ENCODE measurements at regions not wholly inside any gene's neighbourhood (a gene's known extent, or its start where the extent isn't known, plus 50 kb on each side); places are given as distances from the start of the nearest gene placed in this dataset.

- no peak for TF ChIP-seq YY1 (IDR thresholded peaks at IDR 0.05; ENCODE audit: insufficient read depth, insufficient read length)
- TF ChIP-seq ZNF274 (IDR thresholded peaks at IDR 0.05; ENCODE audit: low read depth, low read length), result no peak
- TF ChIP-seq SUZ12 (IDR thresholded peaks at IDR 0.05; ENCODE audit: extremely low read depth, insufficient read depth, insufficient read length), result no peak
- no peak for DNase-seq (ENCODE audit: low read depth, low spot score)
- Histone ChIP-seq H3K9ac (ENCODE audit: insufficient read length, low read depth) (no peak overlapping the region), H3K36me3 (ENCODE audit: insufficient read depth, insufficient read length, low read length) (no peaks in the 10 kb centered on the region), H3K27me3 (ENCODE audit: insufficient read depth, insufficient read length) (no peaks in the 10 kb centered on the region), H3K9me3 (ENCODE audit: insufficient read depth, low read length) (no peaks in the 10 kb centered on the region), H3K4me1 (ENCODE audit: insufficient read depth, insufficient read length) (no peaks in the 10 kb centered on the region), H3K4me3 (ENCODE audit: insufficient read length, low read depth) (no peak overlapping the region)
Observed at GRCh38 chr9:105147110-105147871, 97.2 kb upstream of the SLC44A1 start.

DNA sequence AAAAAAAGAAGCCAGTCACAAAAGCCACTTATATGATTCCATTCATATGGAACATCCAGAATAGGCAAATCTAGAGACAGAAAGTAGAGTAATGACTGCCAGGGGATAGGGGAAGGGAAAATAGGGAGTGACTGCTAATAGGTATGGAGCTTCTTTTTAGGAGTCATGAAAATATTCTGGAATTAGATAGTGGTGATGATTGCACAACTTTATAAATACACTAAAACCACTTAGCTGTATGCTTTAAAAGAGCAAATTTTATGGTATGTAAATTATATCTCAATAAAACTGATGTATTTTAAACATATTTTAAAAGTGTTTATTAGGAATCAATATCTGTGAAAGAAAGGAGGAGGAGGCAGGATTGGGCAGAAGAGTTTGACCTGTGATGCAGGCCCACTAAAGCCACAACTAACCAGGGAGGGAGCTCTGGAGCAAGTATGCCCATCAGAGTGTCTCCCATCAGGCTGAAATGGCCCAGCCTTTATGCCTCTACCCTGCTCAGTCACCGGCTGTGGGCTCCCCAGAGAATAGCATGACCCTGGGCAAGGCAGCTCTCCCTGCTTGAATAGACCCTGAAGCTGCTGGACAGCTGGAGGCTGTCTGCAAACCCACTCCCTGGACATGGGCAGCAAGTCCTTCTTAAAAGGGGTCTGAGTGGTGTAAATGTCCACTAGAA lies 96.0 kb upstream of the SLC44A1 start:
- Histone ChIP-seq H3K9me3 (ENCODE audit: insufficient read depth, low read length) (no peaks in the 10 kb centered on the region), H3K27me3 (ENCODE audit: insufficient read depth, insufficient read length) (no peaks in the 10 kb centered on the region), H3K36me3 (ENCODE audit: insufficient read depth, insufficient read length, low read length) (no peaks in the 10 kb centered on the region), H3K4me3 (ENCODE audit: insufficient read length, low read depth) (no peak overlapping the region), H3K4me1 (ENCODE audit: insufficient read depth, insufficient read length) (no peaks in the 10 kb centered on the region), H3K9ac (ENCODE audit: insufficient read length, low read depth) (no peak overlapping the region)
- TF ChIP-seq YY1 (IDR thresholded peaks at IDR 0.05; ENCODE audit: insufficient read depth, insufficient read length) (no peak), SUZ12 (IDR thresholded peaks at IDR 0.05; ENCODE audit: extremely low read depth, insufficient read depth, insufficient read length) (no peak), ZNF274 (IDR thresholded peaks at IDR 0.05; ENCODE audit: low read depth, low read length) (no peak)
- no peak for DNase-seq (ENCODE audit: low read depth, low spot score)

DNA sequence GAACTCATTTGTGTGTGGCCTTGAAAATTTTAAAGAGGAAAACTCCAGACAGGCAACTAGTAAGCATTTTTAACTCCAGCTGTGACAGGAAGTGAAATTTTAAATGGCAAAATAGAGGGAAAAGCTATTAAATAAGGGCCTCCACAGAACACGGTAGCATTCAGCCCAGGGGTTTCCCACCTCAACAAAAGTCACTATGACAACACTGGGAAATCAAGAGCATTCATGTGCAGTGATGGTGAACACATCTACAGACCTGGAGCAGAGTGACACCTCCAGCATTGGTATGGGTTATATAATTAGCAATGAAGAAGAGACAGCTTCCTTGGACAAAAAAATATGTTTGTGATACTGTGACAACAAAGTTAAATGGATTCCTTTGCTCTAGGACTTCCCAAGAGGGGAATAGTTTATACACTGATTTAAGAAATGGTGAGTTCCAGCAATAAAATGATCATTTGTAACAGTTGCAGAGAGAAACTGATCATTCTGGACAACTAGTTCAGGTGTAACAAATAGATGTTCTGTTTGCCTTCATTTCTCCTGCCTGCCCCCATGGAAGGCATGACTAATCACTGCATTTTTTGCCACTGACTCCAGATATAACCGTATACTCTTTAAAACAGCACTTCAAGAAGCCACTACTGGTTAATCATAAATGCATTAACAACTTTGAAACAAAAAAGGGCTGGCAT lies 93.3 kb upstream of the SLC44A1 start:
- Histone ChIP-seq H3K4me3 (ENCODE audit: insufficient read length, low read depth) (no peak overlapping the region), H3K36me3 (ENCODE audit: insufficient read depth, insufficient read length, low read length) (no peaks in the 10 kb centered on the region), H3K27me3 (ENCODE audit: insufficient read depth, insufficient read length) (no peaks in the 10 kb centered on the region), H3K9me3 (ENCODE audit: insufficient read depth, low read length) (no peaks in the 10 kb centered on the region), H3K4me1 (ENCODE audit: insufficient read depth, insufficient read length) (no peaks in the 10 kb centered on the region), H3K9ac (ENCODE audit: insufficient read length, low read depth) (no peak overlapping the region)
- DNase-seq (ENCODE audit: low read depth, low spot score), result no peak
- TF ChIP-seq ZNF274 (IDR thresholded peaks at IDR 0.05; ENCODE audit: low read depth, low read length) (no peak), SUZ12 (IDR thresholded peaks at IDR 0.05; ENCODE audit: extremely low read depth, insufficient read depth, insufficient read length) (no peak), YY1 (IDR thresholded peaks at IDR 0.05; ENCODE audit: insufficient read depth, insufficient read length) (no peak)

- TF ChIP-seq YY1 (IDR thresholded peaks at IDR 0.05; ENCODE audit: insufficient read depth, insufficient read length) (no peak), ZNF274 (IDR thresholded peaks at IDR 0.05; ENCODE audit: low read depth, low read length) (no peak), SUZ12 (IDR thresholded peaks at IDR 0.05; ENCODE audit: extremely low read depth, insufficient read depth, insufficient read length) (no peak)
- no peak overlapping the region for H3K9ac ChIP-seq (ENCODE audit: insufficient read length, low read depth)
- H3K4me3 ChIP-seq (ENCODE audit: insufficient read length, low read depth), result no peak overlapping the region
- H3K9me3 ChIP-seq (ENCODE audit: insufficient read depth, low read length), result no peaks in the 10 kb centered on the region
- H3K36me3 ChIP-seq (ENCODE audit: insufficient read depth, insufficient read length, low read length), result no peaks in the 10 kb centered on the region
- no peak for DNase-seq (ENCODE audit: low read depth, low spot score)
- no peaks in the 10 kb centered on the region for H3K4me1 ChIP-seq (ENCODE audit: insufficient read depth, insufficient read length)
- H3K27me3 ChIP-seq (ENCODE audit: insufficient read depth, insufficient read length), result no peaks in the 10 kb centered on the region
Observed at GRCh38 chr9:105151686-105151995, 92.8 kb upstream of the SLC44A1 start.

- no peak overlapping the region for H3K9ac ChIP-seq (ENCODE audit: insufficient read length, low read depth)
- H3K27me3 ChIP-seq (ENCODE audit: insufficient read depth, insufficient read length), result no peaks in the 10 kb centered on the region
- no peaks in the 10 kb centered on the region for H3K9me3 ChIP-seq (ENCODE audit: insufficient read depth, low read length)
- no peaks in the 10 kb centered on the region for H3K4me1 ChIP-seq (ENCODE audit: insufficient read depth, insufficient read length)
- TF ChIP-seq SUZ12 (IDR thresholded peaks at IDR 0.05; ENCODE audit: extremely low read depth, insufficient read depth, insufficient read length), result no peak
- TF ChIP-seq YY1 (IDR thresholded peaks at IDR 0.05; ENCODE audit: insufficient read depth, insufficient read length), result no peak
- TF ChIP-seq ZNF274 (IDR thresholded peaks at IDR 0.05; ENCODE audit: low read depth, low read length), result no peak
- H3K4me3 ChIP-seq (ENCODE audit: insufficient read length, low read depth), result no peak overlapping the region
- no peak for DNase-seq (ENCODE audit: low read depth, low spot score)
- H3K36me3 ChIP-seq (ENCODE audit: insufficient read depth, insufficient read length, low read length), result no peaks in the 10 kb centered on the region
Observed at GRCh38 chr9:105154723-105155191, 89.7 kb upstream of the SLC44A1 start.

DNA sequence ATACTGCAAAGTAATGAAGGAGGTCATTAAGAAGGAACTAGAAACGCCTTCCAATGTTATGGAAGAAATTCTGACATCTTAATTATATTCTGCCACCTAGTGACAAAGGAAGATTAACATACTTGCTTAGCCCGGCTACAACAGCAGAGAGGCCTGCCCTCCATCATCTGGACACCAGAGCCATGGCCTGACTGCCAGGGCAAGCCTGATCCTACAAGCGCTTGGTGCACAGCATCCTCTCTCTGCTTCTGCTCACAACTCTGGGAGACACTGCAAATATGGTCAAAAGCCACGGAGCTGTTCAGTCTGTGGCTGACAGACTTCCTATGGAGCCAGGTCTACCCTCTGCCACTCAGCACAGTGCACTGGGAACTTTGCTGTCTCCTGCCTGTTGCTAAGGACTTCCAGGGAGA lies 87.3 kb upstream of the SLC44A1 start:
- no peak for DNase-seq (ENCODE audit: low read depth, low spot score)
- Histone ChIP-seq H3K4me1 (ENCODE audit: insufficient read depth, insufficient read length) (no peaks in the 10 kb centered on the region), H3K4me3 (ENCODE audit: insufficient read length, low read depth) (no peak overlapping the region), H3K9ac (ENCODE audit: insufficient read length, low read depth) (no peak overlapping the region), H3K36me3 (ENCODE audit: insufficient read depth, insufficient read length, low read length) (no peaks in the 10 kb centered on the region), H3K9me3 (ENCODE audit: insufficient read depth, low read length) (no peaks in the 10 kb centered on the region), H3K27me3 (ENCODE audit: insufficient read depth, insufficient read length) (no peaks in the 10 kb centered on the region)
- TF ChIP-seq YY1 (IDR thresholded peaks at IDR 0.05; ENCODE audit: insufficient read depth, insufficient read length) (no peak), SUZ12 (IDR thresholded peaks at IDR 0.05; ENCODE audit: extremely low read depth, insufficient read depth, insufficient read length) (no peak), ZNF274 (IDR thresholded peaks at IDR 0.05; ENCODE audit: low read depth, low read length) (no peak)

GRCh38 chr9:105158020-105158419 lies 86.4 kb upstream of the SLC44A1 start:
- no peak for TF ChIP-seq SUZ12 (IDR thresholded peaks at IDR 0.05; ENCODE audit: extremely low read depth, insufficient read depth, insufficient read length)
- no peak for TF ChIP-seq ZNF274 (IDR thresholded peaks at IDR 0.05; ENCODE audit: low read depth, low read length)
- TF ChIP-seq YY1 (IDR thresholded peaks at IDR 0.05; ENCODE audit: insufficient read depth, insufficient read length), result no peak
- Histone ChIP-seq H3K4me1 (ENCODE audit: insufficient read depth, insufficient read length) (no peaks in the 10 kb centered on the region), H3K36me3 (ENCODE audit: insufficient read depth, insufficient read length, low read length) (no peaks in the 10 kb centered on the region), H3K9ac (ENCODE audit: insufficient read length, low read depth) (no peak overlapping the region), H3K27me3 (ENCODE audit: insufficient read depth, insufficient read length) (no peaks in the 10 kb centered on the region), H3K9me3 (ENCODE audit: insufficient read depth, low read length) (no peaks in the 10 kb centered on the region), H3K4me3 (ENCODE audit: insufficient read length, low read depth) (no peak overlapping the region)
- DNase-seq (ENCODE audit: low read depth, low spot score), result no peak

Data from NT2/D1 (cell line).